ENCODE measurements at regions not wholly inside any gene's neighbourhood (a gene's known extent, or its start where the extent isn't known, plus 50 kb on each side); places are given as distances from the start of the nearest gene placed in this dataset.

DNA sequence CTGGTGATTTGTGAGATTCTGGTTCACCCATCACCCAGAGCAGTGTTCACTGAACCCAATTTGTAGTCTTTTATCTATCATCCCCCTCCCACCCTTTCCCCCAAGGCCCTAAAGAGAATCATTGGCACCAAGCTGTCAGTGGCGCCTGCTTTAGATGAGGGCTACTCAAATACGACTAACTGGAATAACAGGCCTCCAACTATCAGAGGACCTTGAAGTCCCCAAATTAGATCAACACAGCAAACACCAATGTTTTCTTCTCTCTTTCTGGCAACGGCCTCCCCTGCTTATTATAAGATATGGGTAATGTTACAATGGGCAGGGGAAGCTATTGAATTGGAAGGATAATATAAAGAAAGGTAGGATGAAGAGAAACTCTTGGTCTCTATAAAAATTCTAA, 232.3 kb downstream of the SCG2 start:
- no peak overlapping the region for H3K4me3 ChIP-seq (ENCODE audit: low read length)
- TF ChIP-seq, protein P1, sequence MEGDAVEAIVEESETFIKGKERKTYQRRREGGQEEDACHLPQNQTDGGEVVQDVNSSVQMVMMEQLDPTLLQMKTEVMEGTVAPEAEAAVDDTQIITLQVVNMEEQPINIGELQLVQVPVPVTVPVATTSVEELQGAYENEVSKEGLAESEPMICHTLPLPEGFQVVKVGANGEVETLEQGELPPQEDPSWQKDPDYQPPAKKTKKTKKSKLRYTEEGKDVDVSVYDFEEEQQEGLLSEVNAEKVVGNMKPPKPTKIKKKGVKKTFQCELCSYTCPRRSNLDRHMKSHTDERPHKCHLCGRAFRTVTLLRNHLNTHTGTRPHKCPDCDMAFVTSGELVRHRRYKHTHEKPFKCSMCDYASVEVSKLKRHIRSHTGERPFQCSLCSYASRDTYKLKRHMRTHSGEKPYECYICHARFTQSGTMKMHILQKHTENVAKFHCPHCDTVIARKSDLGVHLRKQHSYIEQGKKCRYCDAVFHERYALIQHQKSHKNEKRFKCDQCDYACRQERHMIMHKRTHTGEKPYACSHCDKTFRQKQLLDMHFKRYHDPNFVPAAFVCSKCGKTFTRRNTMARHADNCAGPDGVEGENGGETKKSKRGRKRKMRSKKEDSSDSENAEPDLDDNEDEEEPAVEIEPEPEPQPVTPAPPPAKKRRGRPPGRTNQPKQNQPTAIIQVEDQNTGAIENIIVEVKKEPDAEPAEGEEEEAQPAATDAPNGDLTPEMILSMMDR (conservative IDR thresholded peaks at IDR 0.05; ENCODE audit: low read length) = no peak

DNA sequence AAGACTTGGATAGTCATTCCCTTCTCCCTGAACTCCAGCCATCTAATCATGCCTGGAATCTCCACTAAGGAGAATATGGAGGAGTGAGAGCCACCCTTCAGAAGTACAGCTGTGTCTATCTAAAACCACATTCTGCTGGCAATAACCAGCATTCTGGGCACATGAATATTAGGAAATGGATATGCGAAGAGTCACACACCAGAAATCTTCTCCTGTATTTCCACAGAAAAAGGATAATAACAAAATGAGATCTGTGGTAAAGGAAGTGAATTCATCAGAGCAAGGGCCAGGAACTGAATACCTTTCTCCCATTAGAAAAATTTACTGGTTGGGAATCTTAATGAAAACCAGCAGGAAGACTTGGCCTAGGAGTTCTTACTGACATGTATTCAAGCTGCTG, 218.8 kb downstream of the SCG2 start:
- DNase-seq (ENCODE audit: low read depth) = peak; percentile 93
- TF ChIP-seq, protein P1 (conservative IDR thresholded peaks at IDR 0.05; ENCODE audit: low read length) = no peak
- H3K4me3 ChIP-seq (ENCODE audit: low read length) = no peak overlapping the region

More for the DNA sequence above, 232.3 kb downstream of the SCG2 start:
- DNase-seq (ENCODE audit: low read depth) = no peak

DNA sequence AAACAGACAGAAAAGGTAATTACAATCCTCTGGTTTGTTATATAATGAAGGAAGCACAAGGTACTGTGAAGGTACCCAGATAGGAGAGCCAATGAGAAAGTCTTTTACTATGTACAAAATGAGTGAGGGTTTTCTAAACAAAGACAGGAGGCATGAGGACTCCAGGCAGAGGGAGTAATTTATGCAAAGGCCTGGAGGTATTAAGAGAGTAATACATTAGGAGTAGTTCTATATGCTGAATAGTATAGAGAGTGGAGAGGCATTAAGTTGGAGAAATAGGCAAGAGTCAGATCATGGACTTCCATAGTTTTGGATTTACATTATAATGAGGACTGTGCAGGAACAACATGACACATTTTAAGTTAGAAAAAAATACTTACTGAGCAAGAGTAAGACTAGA, 216.0 kb downstream of the SCG2 start:
- TF ChIP-seq, protein P1 (conservative IDR thresholded peaks at IDR 0.05; ENCODE audit: low read length) = no peak
- no peak overlapping the region for H3K4me3 ChIP-seq (ENCODE audit: low read length)
- DNase-seq (ENCODE audit: low read depth) = no peak

DNA sequence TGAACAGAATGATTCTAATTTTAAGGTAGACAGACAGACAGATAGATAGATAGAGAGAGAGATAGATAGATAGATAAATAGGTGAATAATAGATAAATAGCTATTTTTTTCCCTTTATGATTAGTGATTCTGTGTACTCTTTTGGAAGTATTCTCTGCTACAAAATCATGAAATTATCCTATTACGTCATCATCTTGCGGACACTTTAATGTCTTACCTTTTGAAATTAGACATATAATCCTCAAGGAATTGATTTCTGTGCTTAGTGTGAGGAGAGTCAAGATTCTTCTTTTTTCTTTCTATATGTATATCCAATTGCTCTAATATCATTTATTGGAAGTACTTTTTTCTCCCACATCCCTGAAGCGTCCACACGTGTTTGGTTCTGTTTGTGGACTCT, 215.2 kb downstream of the SCG2 start:
- DNase-seq (ENCODE audit: low read depth) = no peak

DNA sequence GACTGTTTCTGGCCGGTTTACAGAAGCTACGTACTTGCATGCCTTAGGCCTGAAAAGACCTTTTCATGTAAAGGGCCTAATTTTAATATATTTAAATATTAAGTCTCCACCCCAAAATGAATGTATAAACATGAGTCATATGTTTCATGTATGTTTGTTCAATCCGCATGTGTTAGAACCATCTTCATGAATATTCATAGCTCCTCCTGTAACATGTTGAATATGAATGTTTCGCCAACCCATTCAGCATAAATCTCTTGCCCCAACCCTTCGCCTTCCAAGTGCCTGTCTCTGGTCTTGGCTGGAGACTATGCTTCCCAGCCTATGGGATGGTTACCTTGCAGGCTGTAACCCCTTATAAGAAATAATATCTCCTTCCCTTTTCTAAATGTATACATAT, 212.5 kb downstream of the SCG2 start:
- TF ChIP-seq, protein P1 (conservative IDR thresholded peaks at IDR 0.05; ENCODE audit: low read length) = no peak
- H3K4me3 ChIP-seq (ENCODE audit: low read length) = no peak overlapping the region
- DNase-seq (ENCODE audit: low read depth) = no peak

More for the DNA sequence above, 215.2 kb downstream of the SCG2 start:
- H3K4me3 ChIP-seq (ENCODE audit: low read length) = no peak overlapping the region
- TF ChIP-seq, protein P1 (conservative IDR thresholded peaks at IDR 0.05; ENCODE audit: low read length) = no peak

DNA sequence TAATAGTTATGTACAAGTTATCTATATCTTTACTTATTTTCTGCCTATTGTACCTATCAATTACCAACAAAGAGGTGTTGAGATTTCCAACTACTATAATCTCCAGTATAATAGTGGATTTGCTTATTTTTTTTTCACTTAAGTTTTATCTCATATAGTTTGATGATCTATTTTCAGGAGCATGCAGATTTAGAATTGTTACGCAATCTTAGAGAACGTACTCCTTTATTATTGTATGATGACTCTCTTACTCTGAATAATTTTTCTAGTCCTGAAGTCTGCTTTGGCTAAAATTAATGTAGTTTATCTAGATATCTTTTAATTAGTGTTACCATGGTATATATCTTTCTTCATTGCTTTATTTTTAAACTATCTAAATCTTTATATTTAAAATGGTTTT, 205.2 kb downstream of the SCG2 start:
- TF ChIP-seq, protein P1 (conservative IDR thresholded peaks at IDR 0.05; ENCODE audit: low read length) = no peak
- no peak for DNase-seq (ENCODE audit: low read depth)
- no peak overlapping the region for H3K4me3 ChIP-seq (ENCODE audit: low read length)

DNA sequence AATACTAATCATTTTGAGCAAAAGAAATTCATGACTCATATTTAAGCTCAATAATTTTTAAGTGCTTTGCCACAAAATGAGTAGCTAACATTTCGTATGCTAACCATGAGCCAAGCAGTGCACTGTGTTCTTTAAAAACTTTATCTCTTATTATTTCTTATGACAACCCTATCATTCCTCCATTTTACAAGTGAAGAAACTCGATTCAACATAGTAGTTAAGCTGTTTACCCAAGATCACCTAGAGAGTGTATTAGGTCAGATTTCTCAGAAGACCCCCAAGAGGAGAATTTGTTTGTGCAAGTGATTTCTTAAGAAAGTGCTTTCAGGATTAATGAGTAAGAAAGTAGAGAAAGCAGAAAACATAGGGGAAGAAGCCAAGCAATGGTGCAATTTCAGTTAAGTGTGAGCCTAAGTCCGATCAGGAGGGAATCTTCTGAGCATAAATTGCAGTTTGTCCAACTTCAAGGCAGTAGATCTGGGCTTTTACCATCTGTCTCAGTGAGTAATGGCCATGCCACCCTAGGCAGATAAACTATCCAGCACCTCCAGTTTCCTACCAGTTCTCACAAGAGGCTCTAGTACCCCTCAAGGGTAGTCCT, 202.7 kb downstream of the SCG2 start:
- TF ChIP-seq, protein P1 (conservative IDR thresholded peaks at IDR 0.05; ENCODE audit: low read length) = no peak
- DNase-seq (ENCODE audit: low read depth) = no peak
- no peak overlapping the region for H3K4me3 ChIP-seq (ENCODE audit: low read length)
